ENCODE measurements at regions not wholly inside any gene's neighbourhood (a gene's known extent, or its start where the extent isn't known, plus 50 kb on each side); places are given as distances from the start of the nearest gene placed in this dataset.
"Not testable (repeated sequence)": the region's sequence is repeated elsewhere in the genome, so short reads cannot be mapped to it uniquely, and the experiment has no call there.

- DNase-seq, result no peak
These were observed 105.2 kb upstream of the CTBP2 start for GRCh38 chr10:125265579-125265955.

- DNase-seq, result no peak
These were observed 104.6 kb upstream of the CTBP2 start for GRCh38 chr10:125264757-125265578.

GRCh38 chr10:125264091-125264490 lies 103.7 kb upstream of the CTBP2 start:
- no peak for DNase-seq

- DNase-seq, result no peak
These were observed 103.2 kb upstream of the CTBP2 start for GRCh38 chr10:125263551-125263950.

GRCh38 chr10:125262920-125263319 lies 102.6 kb upstream of the CTBP2 start:
- no peak for DNase-seq

GRCh38 chr10:125262409-125262808 lies 102.0 kb upstream of the CTBP2 start:
- no peak for DNase-seq

- DNase-seq, result no peak
These were observed 101.3 kb upstream of the CTBP2 start for GRCh38 chr10:125261491-125262186.

GRCh38 chr10:125260260-125260659 lies 99.9 kb upstream of the CTBP2 start:
- DNase-seq, result no peak

- no peak for DNase-seq
These were observed 99.3 kb upstream of the CTBP2 start for GRCh38 chr10:125259651-125260050.

- no peak for DNase-seq
These were observed 98.3 kb upstream of the CTBP2 start for GRCh38 chr10:125258676-125259075.

- no peak for DNase-seq
These were observed 97.3 kb upstream of the CTBP2 start for GRCh38 chr10:125257521-125258108.

- no peak for DNase-seq
These were observed 95.7 kb upstream of the CTBP2 start for GRCh38 chr10:125256026-125256425.

- DNase-seq, result no peak
These were observed 92.6 kb upstream of the CTBP2 start for GRCh38 chr10:125252937-125253336.

- DNase-seq, result not testable (repeated sequence)
These were observed 90.5 kb upstream of the CTBP2 start for GRCh38 chr10:125250834-125251233.

- DNase-seq, result no peak
These were observed 89.6 kb upstream of the CTBP2 start for GRCh38 chr10:125249948-125250347.

GRCh38 chr10:125248489-125248888 lies 88.1 kb upstream of the CTBP2 start:
- DNase-seq, result no peak

GRCh38 chr10:125247576-125247975 lies 87.2 kb upstream of the CTBP2 start:
- no peak for DNase-seq

GRCh38 chr10:125243532-125244253 lies 83.3 kb upstream of the CTBP2 start:
- no peak for DNase-seq

- no peak for DNase-seq
These were observed 78.3 kb upstream of the CTBP2 start for GRCh38 chr10:125238682-125239081.

- no peak for DNase-seq
These were observed 75.7 kb upstream of the CTBP2 start for GRCh38 chr10:125236091-125236490.

- no peak for DNase-seq
These were observed 75.0 kb upstream of the CTBP2 start for GRCh38 chr10:125235093-125236069.

- DNase-seq, result not testable (repeated sequence)
These were observed 74.2 kb upstream of the CTBP2 start for GRCh38 chr10:125234576-125234975.

Measured in SHP77 (cell line).